RWPE2 (cell line): ENCODE measurements at regions not wholly inside any gene's neighbourhood (a gene's known extent, or its start where the extent isn't known, plus 50 kb on each side); places are given as distances from the start of the nearest gene placed in this dataset.
"Not testable (repeated sequence)": the region's sequence is repeated elsewhere in the genome, so short reads cannot be mapped to it uniquely, and the experiment has no call there.

Source experiments
- ATAC-seq: fragments of 200-7000 bp; cut with Tn5 transposase; 3 replicates; pipeline ENCODE4 v1.9.1; 2021; ENCODE audit warnings: low read depth
- DNase-seq: peaks from one replicate; pipeline ENCODE4 v3.0.0-alpha.2; 2020; ENCODE audit warnings: low spot score
- H3K27ac ChIP-seq: fragments of 450-650 bp; 2 replicates; pipeline ENCODE4 v1.5.1; 2017; ENCODE audit warnings: mild to moderate bottlenecking; ENCODE audit not compliant: poor library complexity, severe bottlenecking
- H3K27me3 ChIP-seq: fragments of 250-450 bp; sonication (Bioruptor Pico); 2 replicates; pipeline ENCODE4 v1.5.1; 2021; ENCODE audit warnings: mild to moderate bottlenecking, moderate library complexity; ENCODE audit not compliant: insufficient read depth, poor library complexity, severe bottlenecking
- H3K36me3 ChIP-seq: fragments of 250-450 bp; sonication (Bioruptor Pico); 2 replicates; pipeline ENCODE4 v1.5.1; 2020; ENCODE audit warnings: low read depth, mild to moderate bottlenecking, moderate library complexity
- H3K4me1 ChIP-seq: fragments of 250-450 bp; sonication (Bioruptor Pico); 2 replicates; pipeline ENCODE4 v1.5.1; 2021; ENCODE audit warnings: mild to moderate bottlenecking, moderate library complexity; ENCODE audit not compliant: insufficient read depth, poor library complexity, severe bottlenecking
- H3K4me3 ChIP-seq: fragments of 250-450 bp; sonication (Bioruptor Pico); 2 replicates; pipeline ENCODE4 v1.5.1; 2021; ENCODE audit warnings: mild to moderate bottlenecking, moderate library complexity; ENCODE audit not compliant: severe bottlenecking
- H3K9me3 ChIP-seq: fragments of 250-450 bp; sonication (Bioruptor Pico); 2 replicates; pipeline ENCODE4 v1.5.1; 2021; ENCODE audit warnings: mild to moderate bottlenecking, moderate library complexity; ENCODE audit not compliant: severe bottlenecking
- TF ChIP-seq, protein P1 (sequence below): fragments of 450-650 bp; IDR thresholded peaks from one replicate; pipeline ENCODE4 v1.5.1; 2017; ENCODE audit warnings: mild to moderate bottlenecking, moderate library complexity; ENCODE audit not compliant: poor library complexity, severe bottlenecking

GRCh38 chr10:33015761-33016547 lies 57.9 kb upstream of the ITGB1 start:
- H3K9me3 ChIP-seq, result peaks cover 4% of the 10 kb centered on the region
- H3K36me3 ChIP-seq, result no peaks in the 10 kb centered on the region
- peaks cover 1% of the 10 kb centered on the region for H3K4me1 ChIP-seq
- DNase-seq (no peak), ATAC-seq (peak; percentile 27; the same call in 1 of the 3 replicates)
- H3K27me3 ChIP-seq, result no peaks in the 10 kb centered on the region
- no peak overlapping the region for H3K27ac ChIP-seq
- no peak overlapping the region for H3K4me3 ChIP-seq
- TF ChIP-seq, protein P1, sequence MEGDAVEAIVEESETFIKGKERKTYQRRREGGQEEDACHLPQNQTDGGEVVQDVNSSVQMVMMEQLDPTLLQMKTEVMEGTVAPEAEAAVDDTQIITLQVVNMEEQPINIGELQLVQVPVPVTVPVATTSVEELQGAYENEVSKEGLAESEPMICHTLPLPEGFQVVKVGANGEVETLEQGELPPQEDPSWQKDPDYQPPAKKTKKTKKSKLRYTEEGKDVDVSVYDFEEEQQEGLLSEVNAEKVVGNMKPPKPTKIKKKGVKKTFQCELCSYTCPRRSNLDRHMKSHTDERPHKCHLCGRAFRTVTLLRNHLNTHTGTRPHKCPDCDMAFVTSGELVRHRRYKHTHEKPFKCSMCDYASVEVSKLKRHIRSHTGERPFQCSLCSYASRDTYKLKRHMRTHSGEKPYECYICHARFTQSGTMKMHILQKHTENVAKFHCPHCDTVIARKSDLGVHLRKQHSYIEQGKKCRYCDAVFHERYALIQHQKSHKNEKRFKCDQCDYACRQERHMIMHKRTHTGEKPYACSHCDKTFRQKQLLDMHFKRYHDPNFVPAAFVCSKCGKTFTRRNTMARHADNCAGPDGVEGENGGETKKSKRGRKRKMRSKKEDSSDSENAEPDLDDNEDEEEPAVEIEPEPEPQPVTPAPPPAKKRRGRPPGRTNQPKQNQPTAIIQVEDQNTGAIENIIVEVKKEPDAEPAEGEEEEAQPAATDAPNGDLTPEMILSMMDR, result no peak

GRCh38 chr10:33013331-33013730 lies 55.3 kb upstream of the ITGB1 start:
- not testable (repeated sequence) for ATAC-seq, H3K36me3 ChIP-seq, H3K4me3 ChIP-seq, H3K9me3 ChIP-seq, DNase-seq, H3K27me3 ChIP-seq, H3K27ac ChIP-seq
- peaks cover 27% of the 10 kb centered on the region for H3K4me1 ChIP-seq

DNA sequence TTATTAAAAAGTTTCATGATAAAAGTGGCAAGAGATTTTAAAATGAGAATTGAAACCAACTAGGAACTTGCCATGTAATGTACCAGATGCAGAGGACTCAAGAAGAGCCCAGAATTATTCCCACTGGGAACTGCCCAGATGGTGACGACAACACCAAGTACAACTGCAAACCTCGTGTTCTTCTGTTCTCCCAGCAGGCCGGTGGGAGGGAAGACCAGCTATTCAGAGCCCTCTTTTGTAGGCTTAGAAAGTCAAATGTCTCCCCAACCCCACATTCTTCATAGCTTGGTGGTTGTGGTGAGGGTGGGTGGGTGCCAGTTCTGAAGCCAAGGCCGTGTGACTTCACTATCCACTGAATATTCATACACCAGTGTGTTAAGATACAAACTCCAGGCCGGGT lies 54.3 kb upstream of the ITGB1 start:
- TF ChIP-seq, protein P1, result no peak
- H3K27ac ChIP-seq, result no peak overlapping the region
- ATAC-seq (no peak), DNase-seq (no peak)
- no peaks in the 10 kb centered on the region for H3K27me3 ChIP-seq
- no peaks in the 10 kb centered on the region for H3K36me3 ChIP-seq
- peaks cover 29% of the 10 kb centered on the region for H3K4me1 ChIP-seq
- peaks cover 4% of the 10 kb centered on the region for H3K9me3 ChIP-seq
- H3K4me3 ChIP-seq, result no peak overlapping the region

DNA sequence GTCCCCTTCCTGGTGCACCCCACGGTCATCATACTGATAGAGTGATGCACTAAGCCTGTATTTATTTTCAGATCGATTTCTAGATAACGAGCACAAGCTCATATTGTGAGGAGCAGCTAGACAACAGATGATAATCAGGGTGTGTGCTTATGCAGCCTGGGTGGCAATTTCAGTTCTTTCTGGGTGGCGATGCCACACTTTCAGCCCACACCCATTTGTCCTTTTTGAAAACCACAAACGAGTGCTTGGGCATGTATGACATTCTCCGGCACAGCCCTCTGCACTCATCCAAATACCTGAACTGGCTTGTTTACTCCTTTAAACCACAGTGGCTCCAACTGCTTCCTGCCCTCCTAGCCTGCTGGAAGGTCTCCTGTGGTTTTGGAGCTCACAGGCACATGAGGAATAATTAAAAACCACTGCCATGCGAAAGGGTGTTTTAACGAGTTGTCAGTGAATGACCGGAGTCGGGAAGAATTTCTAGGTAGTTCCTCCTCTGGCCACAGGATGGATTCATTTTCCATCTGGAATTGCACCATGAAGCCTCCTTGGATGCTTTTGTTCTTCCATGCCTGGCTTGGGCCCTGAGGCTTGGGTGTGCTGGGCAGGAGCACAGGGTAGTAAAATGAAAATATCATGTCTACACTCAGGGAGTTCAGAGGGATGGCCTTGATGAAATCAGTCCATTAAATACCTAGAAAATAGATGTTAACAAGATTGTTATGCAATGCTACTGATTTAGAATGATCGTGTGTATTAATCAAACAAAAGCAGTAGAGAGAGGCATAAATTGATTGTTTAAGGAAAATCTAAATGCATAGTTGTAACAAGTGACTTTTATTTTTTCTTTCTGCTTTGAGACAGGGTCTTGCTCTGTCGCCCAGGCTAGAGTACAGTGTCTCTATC lies 52.4 kb upstream of the ITGB1 start:
- Histone ChIP-seq H3K36me3 (no peaks in the 10 kb centered on the region), H3K4me3 (no peak overlapping the region), H3K27me3 (no peaks in the 10 kb centered on the region), H3K4me1 (peaks cover 39% of the 10 kb centered on the region), H3K27ac (peak overlapping the region; percentile 91), H3K9me3 (no peaks in the 10 kb centered on the region)
- no peak for DNase-seq
- peak; percentile 55 for ATAC-seq
- TF ChIP-seq, protein P1, result peak; percentile 80

DNA sequence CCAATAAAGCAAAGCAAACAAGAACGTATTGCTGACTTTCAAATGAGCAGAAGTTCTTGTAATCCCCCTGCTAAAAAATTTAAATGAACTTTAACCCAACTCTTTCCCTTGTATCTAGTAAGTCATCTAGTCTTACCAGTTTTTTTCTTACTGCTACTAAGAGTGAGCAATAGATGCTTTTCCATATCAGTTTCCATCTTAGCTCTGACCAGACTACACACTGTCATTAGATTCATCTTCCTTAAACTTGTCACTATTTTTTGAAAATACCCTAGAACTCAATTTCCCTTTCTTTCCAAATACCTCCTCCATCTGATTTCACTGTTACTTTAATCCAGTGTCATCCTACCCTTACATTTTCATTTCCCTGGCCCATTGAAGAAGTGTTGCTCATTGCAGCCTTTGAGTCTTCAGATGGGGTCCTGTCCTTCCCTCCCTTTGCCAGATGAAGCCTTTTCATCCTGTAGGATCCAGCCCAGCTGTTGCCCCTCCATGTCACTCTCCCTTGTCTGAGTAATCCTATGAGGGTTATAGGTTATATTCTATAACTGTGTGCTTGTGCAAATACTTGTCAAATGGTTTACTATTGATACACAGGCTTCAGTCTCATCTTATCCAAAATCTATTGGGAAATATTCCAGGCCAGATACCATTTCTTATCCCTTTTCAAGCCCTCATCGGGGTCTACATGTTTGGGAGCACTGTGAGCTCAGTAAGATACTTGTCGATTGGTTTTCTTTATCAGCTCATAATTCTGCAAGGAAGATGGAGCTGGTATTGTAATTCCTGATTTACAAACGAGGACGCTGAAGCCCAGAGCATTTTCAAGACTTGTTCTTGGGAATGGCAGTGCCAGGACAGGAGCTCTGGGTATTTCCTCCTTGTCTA lies 51.5 kb upstream of the ITGB1 start:
- Histone ChIP-seq H3K9me3 (no peaks in the 10 kb centered on the region), H3K27me3 (no peaks in the 10 kb centered on the region), H3K4me1 (peaks cover 45% of the 10 kb centered on the region), H3K36me3 (no peaks in the 10 kb centered on the region), H3K4me3 (no peak overlapping the region), H3K27ac (peak overlapping the region; percentile 91)
- TF ChIP-seq, protein P1, result no peak
- DNase-seq (no peak), ATAC-seq (no peak)
